C4-2B (cell line): ENCODE measurements at regions not wholly inside any gene's neighbourhood (a gene's known extent, or its start where the extent isn't known, plus 50 kb on each side); places are given as distances from the start of the nearest gene placed in this dataset.

Source experiments
- CTCF ChIP-seq: fragments of 450-650 bp; conservative IDR thresholded peaks from 2 replicates; pipeline ENCODE4 v1.5.1; 2017; ENCODE audit warnings: mild to moderate bottlenecking
- ZFX ChIP-seq: fragments of 450-650 bp; IDR thresholded peaks from 2 replicates; pipeline ENCODE4 v1.6.1; 2017

GRCh38 chr3:77746892-77747291 lies 707.0 kb downstream of the ROBO2 start:
- no peak for TF ChIP-seq CTCF
- TF ChIP-seq ZFX = no peak
